ENCODE measurements at regions not wholly inside any gene's neighbourhood (a gene's known extent, or its start where the extent isn't known, plus 50 kb on each side); places are given as distances from the start of the nearest gene placed in this dataset.

DNA sequence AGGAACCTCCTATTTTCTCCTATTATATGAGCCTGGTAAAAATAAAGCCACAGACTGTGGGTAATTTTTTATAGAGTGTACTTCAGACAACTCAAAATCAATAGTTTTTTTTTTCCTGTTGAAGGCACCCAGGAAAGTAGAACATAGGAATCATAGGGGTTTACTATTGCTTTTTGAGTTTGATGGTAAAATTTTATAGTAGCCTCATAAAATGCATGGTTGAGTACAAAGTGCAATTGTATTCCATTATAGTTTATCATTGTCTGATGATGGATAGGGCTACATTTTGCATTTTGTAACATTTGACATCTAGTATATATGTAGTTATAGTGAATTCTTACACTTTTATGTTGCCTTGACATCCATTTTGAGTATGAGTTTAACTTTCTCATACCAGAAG lies 455.0 kb downstream of the STIM2 start:
- TF ChIP-seq, protein P1, sequence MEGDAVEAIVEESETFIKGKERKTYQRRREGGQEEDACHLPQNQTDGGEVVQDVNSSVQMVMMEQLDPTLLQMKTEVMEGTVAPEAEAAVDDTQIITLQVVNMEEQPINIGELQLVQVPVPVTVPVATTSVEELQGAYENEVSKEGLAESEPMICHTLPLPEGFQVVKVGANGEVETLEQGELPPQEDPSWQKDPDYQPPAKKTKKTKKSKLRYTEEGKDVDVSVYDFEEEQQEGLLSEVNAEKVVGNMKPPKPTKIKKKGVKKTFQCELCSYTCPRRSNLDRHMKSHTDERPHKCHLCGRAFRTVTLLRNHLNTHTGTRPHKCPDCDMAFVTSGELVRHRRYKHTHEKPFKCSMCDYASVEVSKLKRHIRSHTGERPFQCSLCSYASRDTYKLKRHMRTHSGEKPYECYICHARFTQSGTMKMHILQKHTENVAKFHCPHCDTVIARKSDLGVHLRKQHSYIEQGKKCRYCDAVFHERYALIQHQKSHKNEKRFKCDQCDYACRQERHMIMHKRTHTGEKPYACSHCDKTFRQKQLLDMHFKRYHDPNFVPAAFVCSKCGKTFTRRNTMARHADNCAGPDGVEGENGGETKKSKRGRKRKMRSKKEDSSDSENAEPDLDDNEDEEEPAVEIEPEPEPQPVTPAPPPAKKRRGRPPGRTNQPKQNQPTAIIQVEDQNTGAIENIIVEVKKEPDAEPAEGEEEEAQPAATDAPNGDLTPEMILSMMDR (IDR thresholded peaks at IDR 0.05), result no peak
- no peak for TF ChIP-seq POLR2A (IDR thresholded peaks at IDR 0.05)
